Caco-2 (cell line): ENCODE measurements at regions not wholly inside any gene's neighbourhood (a gene's known extent, or its start where the extent isn't known, plus 50 kb on each side); places are given as distances from the start of the nearest gene placed in this dataset.

Experiments
- BruUV-seq: library from RNA; stranded (reverse); fragments of 400-500 nt; replicated peaks from 2 replicates; lab custom pipeline; 2021; lab: Mats Ljungman, UMichigan
- CTCF ChIA-PET: fragments of 300-600 bp; sonication (Branson Sonifier 250); formaldehyde crosslinking; loops from one replicate; lab custom pipeline; 2022; ENCODE audit warnings: antibody characterized with exemption; lab: Charles Lee
- POLR2A ChIA-PET: fragments of 300-600 bp; sonication (Branson Sonifier 250); formaldehyde crosslinking; loops from one replicate; lab custom pipeline; 2022; ENCODE audit warnings: antibody characterized with exemption; lab: Charles Lee
- DNase-seq, 2 experiments: peaks; one replicate each; pipeline versions ENCODE4 v3.0.0 to v3.0.0-alpha.2; 2020 to 2022
- H3K27me3 ChIP-seq: replicated peaks from 2 replicates; pipeline ENCODE4 v1.6.0; 2011; ENCODE audit warnings: low read length; ENCODE audit not compliant: control insufficient read depth, insufficient read depth
- H3K36me3 ChIP-seq: 2 replicates; pipeline ENCODE4 v1.5.1; 2011; ENCODE audit warnings: low read length; ENCODE audit not compliant: control insufficient read depth, insufficient read depth
- H3K4me1 ChIP-seq: fragments of 250-450 bp; sonication (Bioruptor Pico); 2 replicates; pipeline ENCODE4 v1.5.1; 2020; ENCODE audit warnings: mild to moderate bottlenecking
- H3K4me3 ChIP-seq: 2 replicates; pipeline ENCODE4 v1.5.1; 2011; ENCODE audit warnings: low read depth, mild to moderate bottlenecking, control low read depth, low read length
- H3K9me3 ChIP-seq: fragments of 250-450 bp; sonication (Bioruptor Pico); 2 replicates; pipeline ENCODE4 v1.5.1; 2020; ENCODE audit warnings: mild to moderate bottlenecking, moderate library complexity
- H3K27ac Mint-ChIP-seq: one replicate; pipeline ENCODE4 v1.8.0; 2022; ENCODE audit warnings: mixed read lengths; ENCODE audit not compliant: unreplicated experiment
- H3K27me3 Mint-ChIP-seq: one replicate; pipeline ENCODE4 v1.8.0; 2022; ENCODE audit warnings: mixed read lengths; ENCODE audit not compliant: insufficient read depth, unreplicated experiment
- H3K36me3 Mint-ChIP-seq: one replicate; pipeline ENCODE4 v1.8.0; 2022; ENCODE audit warnings: mild to moderate bottlenecking, mixed read lengths; ENCODE audit not compliant: insufficient read depth, unreplicated experiment
- H3K4me1 Mint-ChIP-seq: one replicate; pipeline ENCODE4 v1.8.0; 2022; ENCODE audit warnings: low read depth, mixed read lengths; ENCODE audit not compliant: unreplicated experiment
- H3K4me3 Mint-ChIP-seq: one replicate; pipeline ENCODE4 v1.8.0; 2022; ENCODE audit warnings: mild to moderate bottlenecking, moderate library complexity, mixed read lengths; ENCODE audit not compliant: unreplicated experiment
- H3K9me3 Mint-ChIP-seq: one replicate; pipeline ENCODE4 v1.8.0; 2022; ENCODE audit warnings: mixed read lengths; ENCODE audit not compliant: unreplicated experiment
- intact Hi-C: fragments of 100-400 bp; cut with micrococcal nuclease; formaldehyde crosslinking; loops from one replicate; pipeline ENCODE4 v1.10.0; 2022; ENCODE audit not compliant: unreplicated experiment
- TF ChIP-seq, protein P1 (sequence below), 2 experiments: fragments of 200-600 bp in 1 of 2; IDR thresholded peaks; 1 replicate in 1 of 2; 2 replicates in 1 of 2; pipeline versions ENCODE4 v1.5.1 to v1.8.0; 2011 to 2022; ENCODE audit warnings: antibody characterized with exemption in 1 of 2, control low read depth in 1 of 2, inconsistent platforms in 1 of 2, low read depth in 1 of 2, low read length in 1 of 2, mild to moderate bottlenecking in 1 of 2, moderate library complexity in 1 of 2; ENCODE audit not compliant: insufficient read depth in 1 of 2, severe bottlenecking in 1 of 2, unreplicated experiment in 1 of 2

DNA sequence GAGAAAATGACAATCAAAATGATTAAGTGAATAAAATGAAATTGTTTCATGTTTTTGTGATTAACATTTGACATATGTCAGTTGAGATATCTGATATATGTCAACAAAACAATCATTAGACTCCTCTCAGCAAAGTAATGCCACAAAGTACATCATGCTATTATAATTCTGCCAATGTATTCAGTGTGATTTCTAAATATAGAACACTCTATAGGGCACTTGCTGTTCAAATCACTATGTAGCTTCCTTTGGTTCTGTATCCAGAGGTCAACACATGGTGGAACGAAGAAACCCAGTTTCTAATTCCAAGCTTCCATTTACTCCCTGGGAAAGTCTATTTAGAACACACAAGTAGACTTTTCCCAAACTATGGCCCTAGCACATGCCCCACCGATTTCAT lies 227.5 kb upstream of the FAM83B start:
- Mint-ChIP-seq H3K27ac (no peak overlapping the region), H3K36me3 (no peaks in the 10 kb centered on the region), H3K4me3 (no peak overlapping the region), H3K9me3 (peaks cover 9% of the 10 kb centered on the region), H3K4me1 (peaks cover 16% of the 10 kb centered on the region), H3K27me3 (no peaks in the 10 kb centered on the region)
- peaks cover 20% of the 10 kb centered on the region for H3K4me1 ChIP-seq
- no peaks in the 10 kb centered on the region for H3K27me3 ChIP-seq
- no peaks in the 10 kb centered on the region for H3K36me3 ChIP-seq
- ChIA-PET POLR2A (no interaction called here), CTCF (no interaction called here)
- no peak overlapping the region for H3K4me3 ChIP-seq
- H3K9me3 ChIP-seq = 0 out of 2 replicates have a peak, but pooled peaks cover 9% of the 10 kb centered on the region
- no peak for DNase-seq
- no TSS peak for BruUV-seq
- TF ChIP-seq, protein P1, sequence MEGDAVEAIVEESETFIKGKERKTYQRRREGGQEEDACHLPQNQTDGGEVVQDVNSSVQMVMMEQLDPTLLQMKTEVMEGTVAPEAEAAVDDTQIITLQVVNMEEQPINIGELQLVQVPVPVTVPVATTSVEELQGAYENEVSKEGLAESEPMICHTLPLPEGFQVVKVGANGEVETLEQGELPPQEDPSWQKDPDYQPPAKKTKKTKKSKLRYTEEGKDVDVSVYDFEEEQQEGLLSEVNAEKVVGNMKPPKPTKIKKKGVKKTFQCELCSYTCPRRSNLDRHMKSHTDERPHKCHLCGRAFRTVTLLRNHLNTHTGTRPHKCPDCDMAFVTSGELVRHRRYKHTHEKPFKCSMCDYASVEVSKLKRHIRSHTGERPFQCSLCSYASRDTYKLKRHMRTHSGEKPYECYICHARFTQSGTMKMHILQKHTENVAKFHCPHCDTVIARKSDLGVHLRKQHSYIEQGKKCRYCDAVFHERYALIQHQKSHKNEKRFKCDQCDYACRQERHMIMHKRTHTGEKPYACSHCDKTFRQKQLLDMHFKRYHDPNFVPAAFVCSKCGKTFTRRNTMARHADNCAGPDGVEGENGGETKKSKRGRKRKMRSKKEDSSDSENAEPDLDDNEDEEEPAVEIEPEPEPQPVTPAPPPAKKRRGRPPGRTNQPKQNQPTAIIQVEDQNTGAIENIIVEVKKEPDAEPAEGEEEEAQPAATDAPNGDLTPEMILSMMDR (IDR thresholded peaks at IDR 0.05; ENCODE audit: insufficient read depth in 1 of 2, low read depth in 1 of 2, low read length in 1 of 2, severe bottlenecking in 1 of 2, unreplicated experiment in 1 of 2) = no peak
- intact Hi-C loops = no loop called here

DNA sequence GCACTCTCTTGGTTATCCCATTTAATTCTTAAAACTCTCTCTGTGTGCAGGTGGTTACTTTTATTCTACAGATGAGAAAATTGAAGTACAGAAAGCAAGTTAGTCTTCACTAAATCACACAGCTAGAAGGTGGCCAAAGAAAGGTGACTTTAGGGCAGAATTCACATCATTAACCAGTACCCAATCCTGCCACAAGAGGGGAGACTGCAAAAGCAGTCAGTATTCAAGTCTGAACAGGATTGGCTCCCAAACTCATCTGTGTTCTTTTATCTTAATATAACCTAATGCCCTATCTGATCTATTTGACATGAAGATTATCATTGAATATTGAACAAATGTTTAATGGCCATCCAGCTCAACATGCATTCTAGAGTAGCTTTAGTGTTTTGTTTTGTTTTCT lies 225.3 kb upstream of the FAM83B start:
- CTCF ChIA-PET = no interaction called here
- intact Hi-C loops = no loop called here
- Mint-ChIP-seq H3K27me3 (no peaks in the 10 kb centered on the region), H3K9me3 (peaks cover 1% of the 10 kb centered on the region), H3K36me3 (no peaks in the 10 kb centered on the region), H3K4me3 (no peak overlapping the region), H3K4me1 (peaks cover 9% of the 10 kb centered on the region), H3K27ac (no peak overlapping the region)
- POLR2A ChIA-PET = no interaction called here
- Histone ChIP-seq H3K27me3 (no peaks in the 10 kb centered on the region), H3K4me3 (no peak overlapping the region), H3K4me1 (peaks cover 20% of the 10 kb centered on the region), H3K36me3 (no peaks in the 10 kb centered on the region), H3K9me3 (0 out of 2 replicates have a peak, but pooled peaks cover 9% of the 10 kb centered on the region)
- DNase-seq = no peak
- TF ChIP-seq, protein P1 (IDR thresholded peaks at IDR 0.05; ENCODE audit: insufficient read depth in 1 of 2, low read depth in 1 of 2, low read length in 1 of 2, severe bottlenecking in 1 of 2, unreplicated experiment in 1 of 2) = no peak
- no TSS peak for BruUV-seq

DNA sequence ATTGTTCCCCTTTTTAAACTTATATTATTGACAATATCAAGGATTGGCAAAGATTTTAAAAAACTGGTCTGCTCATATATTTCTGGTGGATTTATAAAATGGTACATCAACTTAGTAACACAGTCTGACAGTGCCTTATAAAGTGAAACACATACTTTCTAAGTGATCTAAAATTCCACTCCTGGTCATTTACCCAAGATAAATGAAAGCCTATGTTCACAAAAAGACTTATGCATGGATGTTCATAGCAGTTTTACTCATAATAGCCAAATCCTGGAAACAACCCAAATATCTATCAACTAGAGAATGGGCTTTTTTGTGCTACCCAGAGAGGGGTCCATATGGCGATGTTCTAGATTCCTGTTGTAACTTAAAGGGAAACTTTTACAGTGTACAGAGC lies 222.4 kb upstream of the FAM83B start:
- Mint-ChIP-seq H3K4me1 (no peaks in the 10 kb centered on the region), H3K9me3 (no peaks in the 10 kb centered on the region), H3K36me3 (no peaks in the 10 kb centered on the region), H3K4me3 (no peak overlapping the region), H3K27me3 (no peaks in the 10 kb centered on the region), H3K27ac (no peak overlapping the region)
- Histone ChIP-seq H3K9me3 (0 out of 2 replicates have a peak, but pooled peaks cover 6% of the 10 kb centered on the region), H3K27me3 (no peaks in the 10 kb centered on the region), H3K4me3 (no peak overlapping the region), H3K36me3 (no peaks in the 10 kb centered on the region), H3K4me1 (no peaks in the 10 kb centered on the region)
- ChIA-PET CTCF (no interaction called here), POLR2A (no interaction called here)
- TF ChIP-seq, protein P1 (IDR thresholded peaks at IDR 0.05; ENCODE audit: insufficient read depth in 1 of 2, low read depth in 1 of 2, low read length in 1 of 2, severe bottlenecking in 1 of 2, unreplicated experiment in 1 of 2) = no peak
- BruUV-seq = no TSS peak
- no peak for DNase-seq
- intact Hi-C loops = no loop called here
